ENCODE measurements at regions not wholly inside any gene's neighbourhood (a gene's known extent, or its start where the extent isn't known, plus 50 kb on each side); places are given as distances from the start of the nearest gene placed in this dataset.

DNA sequence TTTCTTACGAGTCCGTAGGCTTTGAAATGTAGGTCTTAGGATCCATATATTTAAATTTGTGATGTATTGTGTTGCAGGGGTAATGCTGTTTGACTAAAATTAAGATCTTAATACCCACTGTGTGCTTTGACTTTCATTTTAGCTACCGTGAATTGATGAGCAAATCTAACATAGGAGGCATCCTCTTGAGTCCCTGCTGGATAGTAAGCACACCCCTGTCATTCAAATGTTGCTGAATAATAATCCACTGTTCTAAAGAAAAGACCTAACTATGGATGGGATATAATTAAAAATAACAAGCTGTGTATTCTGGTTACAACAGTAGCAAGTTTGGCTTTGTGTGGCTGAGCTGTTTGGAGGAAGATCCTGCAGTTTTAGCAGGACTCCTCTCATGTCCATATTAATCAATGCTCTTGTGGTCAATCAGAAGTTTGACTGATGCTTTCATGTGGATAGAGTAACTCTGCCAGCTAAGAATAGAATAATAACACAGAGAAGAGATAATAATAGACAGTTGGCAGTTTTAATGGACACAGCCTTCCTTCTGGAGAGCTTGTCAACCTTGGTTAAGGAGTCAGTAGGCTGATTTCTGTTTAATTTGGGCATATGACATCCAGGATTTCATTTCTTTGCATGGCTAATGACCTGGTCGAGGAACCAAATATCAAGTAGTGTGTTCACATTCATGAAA, 148.1 kb upstream of the MIS18BP1 start:
- Histone ChIP-seq H3K27me3 (ENCODE audit: control insufficient read depth, insufficient read depth, low read length) (no peaks in the 10 kb centered on the region), H3K4me3 (ENCODE audit: low read depth, low read length) (no peak overlapping the region), H3K36me3 (ENCODE audit: control insufficient read depth, insufficient read depth, low read length) (no peaks in the 10 kb centered on the region), H3K9ac (ENCODE audit: low read depth, low read length) (no peak overlapping the region), H3K4me1 (ENCODE audit: control insufficient read depth, insufficient read depth, low read length) (peaks cover 6% of the 10 kb centered on the region), H3K9me3 (ENCODE audit: control insufficient read depth, insufficient read depth, low read length) (no peaks in the 10 kb centered on the region)

DNA sequence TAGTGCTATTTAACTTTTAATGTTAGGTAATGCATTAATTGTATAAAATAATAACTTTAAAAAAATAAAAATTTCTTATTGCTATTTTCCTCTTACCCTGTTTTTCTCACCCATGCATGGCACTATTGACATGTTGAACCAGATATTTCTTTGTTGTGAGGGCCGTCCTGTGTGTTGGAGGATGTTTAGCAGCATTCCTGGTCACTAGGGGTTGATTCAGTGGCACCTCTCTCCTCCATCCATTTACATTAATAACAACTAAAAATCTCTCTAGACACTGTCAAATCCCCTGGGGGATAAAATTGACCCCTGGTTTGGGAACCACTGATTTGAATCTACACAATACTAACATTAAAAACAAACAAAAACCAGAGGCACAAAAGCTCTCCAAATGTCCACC, 147.5 kb upstream of the MIS18BP1 start:
- Histone ChIP-seq H3K4me1 (ENCODE audit: control insufficient read depth, insufficient read depth, low read length) (peaks cover 6% of the 10 kb centered on the region), H3K27me3 (ENCODE audit: control insufficient read depth, insufficient read depth, low read length) (no peaks in the 10 kb centered on the region), H3K4me3 (ENCODE audit: low read depth, low read length) (no peak overlapping the region), H3K9ac (ENCODE audit: low read depth, low read length) (no peak overlapping the region), H3K9me3 (ENCODE audit: control insufficient read depth, insufficient read depth, low read length) (no peaks in the 10 kb centered on the region), H3K36me3 (ENCODE audit: control insufficient read depth, insufficient read depth, low read length) (no peaks in the 10 kb centered on the region)

DNA sequence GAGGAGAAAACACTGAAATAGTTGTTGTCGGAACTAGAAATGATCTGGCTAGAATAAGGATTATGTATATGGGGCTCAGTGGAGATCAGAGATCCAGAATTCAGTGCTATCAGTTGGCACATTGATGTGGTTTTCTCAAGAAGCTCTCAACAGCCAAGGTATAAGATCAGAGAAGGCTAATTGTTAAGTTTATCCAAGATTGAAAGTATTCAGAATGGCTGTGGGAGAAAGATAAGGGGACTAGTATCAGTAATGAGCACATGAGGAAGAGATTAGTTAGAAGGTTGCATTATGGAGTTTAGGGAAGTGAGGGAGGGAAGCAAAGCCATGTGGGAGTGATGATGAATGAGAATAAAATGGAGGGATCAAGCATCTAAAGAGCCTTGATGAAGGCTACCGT, 128.1 kb upstream of the MIS18BP1 start:
- Histone ChIP-seq H3K9me3 (ENCODE audit: control insufficient read depth, insufficient read depth, low read length) (no peaks in the 10 kb centered on the region), H3K36me3 (ENCODE audit: control insufficient read depth, insufficient read depth, low read length) (no peaks in the 10 kb centered on the region), H3K4me3 (ENCODE audit: low read depth, low read length) (no peak overlapping the region), H3K27me3 (ENCODE audit: control insufficient read depth, insufficient read depth, low read length) (no peaks in the 10 kb centered on the region), H3K4me1 (ENCODE audit: control insufficient read depth, insufficient read depth, low read length) (no peaks in the 10 kb centered on the region), H3K9ac (ENCODE audit: low read depth, low read length) (no peak overlapping the region)

DNA sequence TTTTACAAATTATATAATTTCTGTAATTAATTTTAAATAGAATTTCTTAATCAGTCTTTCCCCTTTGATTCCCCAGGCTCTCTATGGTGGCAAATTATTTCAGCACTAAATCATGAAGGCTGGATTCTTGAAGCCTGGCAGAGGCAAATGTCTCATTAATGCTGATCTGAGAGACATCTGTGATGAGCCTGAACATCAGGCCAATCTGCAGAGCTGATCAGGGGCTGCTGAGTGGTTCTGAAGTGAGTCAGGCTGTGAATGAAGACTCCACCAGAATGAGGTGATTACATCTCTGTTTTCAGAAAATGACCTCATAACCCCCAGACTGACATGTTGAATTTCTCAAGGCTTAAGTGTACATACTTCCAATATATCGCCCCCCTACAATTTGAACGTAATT, 124.2 kb upstream of the MIS18BP1 start:
- no peaks in the 10 kb centered on the region for H3K36me3 ChIP-seq (ENCODE audit: control insufficient read depth, insufficient read depth, low read length)

DNA sequence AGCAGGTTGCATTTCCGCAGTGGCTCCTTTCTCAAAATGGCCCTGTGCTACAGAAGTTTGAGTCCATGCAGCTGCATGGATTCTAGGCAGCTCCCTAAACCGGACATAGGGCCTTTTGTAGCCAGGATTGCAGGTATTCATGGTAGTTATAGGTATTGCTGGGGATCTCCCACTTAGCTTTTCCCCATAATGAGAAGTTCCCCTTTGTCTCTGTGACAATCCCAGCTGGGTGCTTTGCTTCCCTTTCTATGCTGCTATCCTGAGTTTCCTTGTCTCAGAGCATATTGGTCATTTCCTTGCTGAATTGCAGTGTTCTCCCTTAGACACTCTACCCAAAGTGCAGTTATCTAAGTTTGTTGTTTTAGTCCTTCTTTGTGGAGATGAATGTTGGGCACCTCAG, 120.9 kb upstream of the MIS18BP1 start:
- Histone ChIP-seq H3K9me3 (ENCODE audit: control insufficient read depth, insufficient read depth, low read length) (no peaks in the 10 kb centered on the region), H3K4me1 (ENCODE audit: control insufficient read depth, insufficient read depth, low read length) (no peaks in the 10 kb centered on the region), H3K27me3 (ENCODE audit: control insufficient read depth, insufficient read depth, low read length) (no peaks in the 10 kb centered on the region), H3K9ac (ENCODE audit: low read depth, low read length) (no peak overlapping the region), H3K4me3 (ENCODE audit: low read depth, low read length) (no peak overlapping the region), H3K36me3 (ENCODE audit: control insufficient read depth, insufficient read depth, low read length) (no peaks in the 10 kb centered on the region)

More for the DNA sequence above, 124.2 kb upstream of the MIS18BP1 start:
- Histone ChIP-seq H3K4me1 (ENCODE audit: control insufficient read depth, insufficient read depth, low read length) (no peaks in the 10 kb centered on the region), H3K4me3 (ENCODE audit: low read depth, low read length) (no peak overlapping the region), H3K9ac (ENCODE audit: low read depth, low read length) (no peak overlapping the region), H3K9me3 (ENCODE audit: control insufficient read depth, insufficient read depth, low read length) (no peaks in the 10 kb centered on the region), H3K27me3 (ENCODE audit: control insufficient read depth, insufficient read depth, low read length) (no peaks in the 10 kb centered on the region)

DNA sequence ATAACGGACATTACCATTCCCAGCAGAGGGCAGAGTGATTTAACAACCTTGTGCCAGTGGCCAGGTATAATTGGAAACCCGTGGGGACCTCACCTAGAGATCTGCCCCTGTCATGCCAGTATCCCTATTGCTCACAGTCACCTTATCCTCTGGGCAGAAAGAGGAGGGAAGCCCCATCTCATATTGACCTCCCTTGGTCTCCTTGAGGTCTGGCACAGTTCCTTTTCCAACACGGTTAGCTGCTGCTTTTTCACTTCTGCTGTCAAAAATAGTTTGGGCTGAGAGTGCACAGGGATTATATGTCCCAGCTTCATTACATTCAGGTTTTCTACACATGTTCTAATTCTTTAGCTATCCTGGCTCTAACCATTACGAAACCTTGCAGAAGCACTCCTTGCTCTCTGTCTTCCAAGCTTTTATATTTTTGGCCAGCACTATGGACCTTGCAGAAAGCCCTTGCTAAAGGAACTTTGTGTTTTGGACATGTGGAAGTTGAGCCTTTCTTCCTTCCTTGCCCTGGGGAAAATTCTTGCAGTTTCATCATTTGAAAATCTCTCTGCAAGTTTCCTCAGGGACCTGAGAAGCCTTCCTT, 111.7 kb upstream of the MIS18BP1 start:
- Histone ChIP-seq H3K4me3 (ENCODE audit: low read depth, low read length) (no peak overlapping the region), H3K27me3 (ENCODE audit: control insufficient read depth, insufficient read depth, low read length) (no peaks in the 10 kb centered on the region), H3K4me1 (ENCODE audit: control insufficient read depth, insufficient read depth, low read length) (no peaks in the 10 kb centered on the region), H3K9ac (ENCODE audit: low read depth, low read length) (no peak overlapping the region), H3K9me3 (ENCODE audit: control insufficient read depth, insufficient read depth, low read length) (no peaks in the 10 kb centered on the region), H3K36me3 (ENCODE audit: control insufficient read depth, insufficient read depth, low read length) (no peaks in the 10 kb centered on the region)

DNA sequence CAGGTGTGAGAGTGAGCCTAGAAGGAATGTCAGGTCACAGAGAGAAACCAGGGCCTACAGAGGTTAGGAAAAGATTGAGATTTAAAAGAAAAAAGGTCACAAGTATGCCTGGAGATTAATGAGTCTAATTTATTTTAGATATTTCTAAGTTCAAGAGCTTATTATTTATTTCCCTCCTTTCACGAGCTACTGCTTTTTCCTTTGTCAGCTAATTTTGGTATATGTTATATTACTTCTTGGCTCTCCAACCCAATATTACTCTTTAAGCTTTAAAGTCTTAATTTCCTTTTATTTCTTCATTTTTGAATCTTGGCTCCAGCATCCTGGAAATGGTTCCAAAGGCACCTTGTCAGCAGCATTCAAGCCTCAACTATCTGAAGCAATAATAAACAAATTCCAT, 109.5 kb upstream of the MIS18BP1 start:
- H3K27me3 ChIP-seq (ENCODE audit: control insufficient read depth, insufficient read depth, low read length): no peaks in the 10 kb centered on the region
- H3K4me1 ChIP-seq (ENCODE audit: control insufficient read depth, insufficient read depth, low read length): no peaks in the 10 kb centered on the region
- H3K4me3 ChIP-seq (ENCODE audit: low read depth, low read length): no peak overlapping the region
- H3K9ac ChIP-seq (ENCODE audit: low read depth, low read length): no peak overlapping the region
- no peaks in the 10 kb centered on the region for H3K9me3 ChIP-seq (ENCODE audit: control insufficient read depth, insufficient read depth, low read length)
- no peaks in the 10 kb centered on the region for H3K36me3 ChIP-seq (ENCODE audit: control insufficient read depth, insufficient read depth, low read length)

DNA sequence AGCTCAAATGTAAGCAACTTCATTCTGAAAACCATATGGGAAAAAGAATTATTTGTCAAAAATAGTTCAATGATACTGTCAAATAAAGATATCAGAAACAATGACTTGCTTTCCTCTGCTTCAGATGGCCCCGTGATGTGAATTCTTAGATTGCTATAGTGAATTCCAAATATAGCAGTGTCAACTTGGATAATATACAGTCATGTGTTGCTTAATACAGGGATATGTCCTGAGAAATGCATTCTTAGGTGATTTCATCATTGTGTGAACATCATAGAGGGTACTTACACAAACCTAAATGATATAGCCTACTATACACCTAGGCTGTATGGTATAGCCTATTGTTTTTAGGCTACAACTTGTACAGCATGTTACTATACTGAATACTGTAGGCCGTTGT, 108.7 kb upstream of the MIS18BP1 start:
- Histone ChIP-seq H3K9ac (ENCODE audit: low read depth, low read length) (no peak overlapping the region), H3K27me3 (ENCODE audit: control insufficient read depth, insufficient read depth, low read length) (no peaks in the 10 kb centered on the region)

DNA sequence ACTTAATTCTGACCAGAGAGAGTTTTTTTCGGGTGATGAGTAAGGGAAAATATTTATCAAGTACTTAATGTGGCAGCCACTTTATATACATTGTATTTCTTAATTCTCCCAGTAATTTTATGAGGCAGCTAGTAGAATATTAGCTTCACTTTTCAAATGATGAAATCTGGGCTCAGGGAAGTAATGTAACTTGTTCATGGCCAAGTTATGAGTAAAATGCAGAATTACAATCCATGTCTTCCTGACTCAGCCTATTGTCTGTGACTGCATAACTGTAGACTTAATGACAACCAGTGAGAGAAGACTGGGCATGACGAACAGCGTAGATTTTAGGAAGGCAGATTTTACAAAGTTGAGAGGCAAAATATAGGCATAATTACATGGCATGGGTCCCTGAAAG, 106.7 kb upstream of the MIS18BP1 start:
- Histone ChIP-seq H3K36me3 (ENCODE audit: control insufficient read depth, insufficient read depth, low read length) (no peaks in the 10 kb centered on the region), H3K9ac (ENCODE audit: low read depth, low read length) (no peak overlapping the region), H3K4me3 (ENCODE audit: low read depth, low read length) (no peak overlapping the region), H3K9me3 (ENCODE audit: control insufficient read depth, insufficient read depth, low read length) (no peaks in the 10 kb centered on the region), H3K4me1 (ENCODE audit: control insufficient read depth, insufficient read depth, low read length) (no peaks in the 10 kb centered on the region), H3K27me3 (ENCODE audit: control insufficient read depth, insufficient read depth, low read length) (no peaks in the 10 kb centered on the region)

More for the DNA sequence above, 108.7 kb upstream of the MIS18BP1 start:
- Histone ChIP-seq H3K9me3 (ENCODE audit: control insufficient read depth, insufficient read depth, low read length) (no peaks in the 10 kb centered on the region), H3K36me3 (ENCODE audit: control insufficient read depth, insufficient read depth, low read length) (no peaks in the 10 kb centered on the region), H3K4me3 (ENCODE audit: low read depth, low read length) (no peak overlapping the region), H3K4me1 (ENCODE audit: control insufficient read depth, insufficient read depth, low read length) (no peaks in the 10 kb centered on the region)

DNA sequence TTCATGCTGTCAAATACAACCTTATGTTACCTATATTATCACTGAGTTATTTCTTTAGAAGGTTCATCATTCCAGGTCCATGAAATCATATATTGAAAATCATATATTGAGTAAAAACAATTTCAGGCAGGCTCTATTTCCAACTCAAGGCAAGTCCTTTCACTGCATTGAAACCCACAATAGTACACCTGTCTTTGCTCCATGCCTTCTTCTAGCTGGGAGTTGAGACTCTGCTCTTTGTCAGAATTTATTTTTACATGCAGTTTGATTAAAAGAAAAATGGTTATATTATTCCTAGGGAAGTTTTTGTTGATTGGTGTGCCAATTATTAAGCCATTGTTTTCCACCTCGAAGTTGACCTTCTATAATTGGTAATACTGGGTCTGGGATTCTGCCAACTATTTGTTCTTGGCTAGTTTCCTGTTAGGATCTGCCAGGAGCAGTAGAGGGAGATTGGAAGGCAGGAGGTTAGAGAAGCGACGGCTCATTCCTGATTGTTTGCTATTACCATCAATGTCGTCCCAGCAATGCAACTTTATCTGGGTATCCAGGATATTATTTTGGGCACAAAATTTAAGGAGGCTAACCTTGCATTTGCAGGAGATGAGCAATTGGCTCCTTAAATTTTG, 79.5 kb upstream of the MIS18BP1 start:
- Histone ChIP-seq H3K4me3 (ENCODE audit: low read depth, low read length) (no peak overlapping the region), H3K4me1 (ENCODE audit: control insufficient read depth, insufficient read depth, low read length) (no peaks in the 10 kb centered on the region), H3K27me3 (ENCODE audit: control insufficient read depth, insufficient read depth, low read length) (no peaks in the 10 kb centered on the region), H3K9ac (ENCODE audit: low read depth, low read length) (no peak overlapping the region), H3K36me3 (ENCODE audit: control insufficient read depth, insufficient read depth, low read length) (no peaks in the 10 kb centered on the region), H3K9me3 (ENCODE audit: control insufficient read depth, insufficient read depth, low read length) (no peaks in the 10 kb centered on the region)

DNA sequence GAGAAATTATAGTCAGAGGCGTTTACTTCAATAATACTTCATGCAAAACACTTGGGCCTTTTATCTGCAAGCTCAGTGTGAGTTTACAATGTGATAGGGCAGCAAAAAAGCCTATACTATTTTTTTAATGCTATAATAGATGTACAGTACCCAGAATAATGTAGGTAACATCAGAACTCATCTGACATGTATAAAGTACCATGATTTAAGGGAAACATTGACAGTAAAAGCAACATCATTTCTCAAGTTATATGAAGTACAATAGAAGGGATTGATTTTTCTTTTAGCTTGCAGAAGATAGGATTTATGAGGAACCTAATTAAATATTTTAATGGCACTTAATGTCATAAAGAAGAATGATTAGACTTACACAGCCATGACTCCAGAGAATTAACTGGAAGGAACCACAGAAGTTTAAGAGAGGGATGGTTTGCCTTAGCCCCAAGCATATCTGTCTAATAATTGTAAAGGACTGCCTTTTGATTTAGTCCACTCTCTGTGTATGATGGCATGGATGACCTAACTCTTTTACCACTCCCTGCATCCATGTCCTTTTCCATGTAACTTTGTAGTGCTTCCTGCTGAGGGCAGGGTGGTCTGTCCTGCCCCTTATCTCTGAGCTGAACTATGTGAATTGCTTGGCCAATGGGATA, 55.9 kb upstream of the MIS18BP1 start:
- Histone ChIP-seq H3K27me3 (ENCODE audit: control insufficient read depth, insufficient read depth, low read length) (no peaks in the 10 kb centered on the region), H3K4me1 (ENCODE audit: control insufficient read depth, insufficient read depth, low read length) (no peaks in the 10 kb centered on the region), H3K9ac (ENCODE audit: low read depth, low read length) (no peak overlapping the region), H3K36me3 (ENCODE audit: control insufficient read depth, insufficient read depth, low read length) (no peaks in the 10 kb centered on the region), H3K4me3 (ENCODE audit: low read depth, low read length) (no peak overlapping the region), H3K9me3 (ENCODE audit: control insufficient read depth, insufficient read depth, low read length) (no peaks in the 10 kb centered on the region)
